Stromal cell of bone marrow (primary cell): ENCODE measurements at regions not wholly inside any gene's neighbourhood (a gene's known extent, or its start where the extent isn't known, plus 50 kb on each side); places are given as distances from the start of the nearest gene placed in this dataset.

Source experiments
- DNase-seq: peaks from one replicate; pipeline ENCODE4 v3.0.0-alpha.2; 2012; ENCODE audit warnings: low read depth

- no peak for DNase-seq
Observed at GRCh38 chr5:164708831-164709230, 1203.4 kb downstream of the MAT2B start.

DNA sequence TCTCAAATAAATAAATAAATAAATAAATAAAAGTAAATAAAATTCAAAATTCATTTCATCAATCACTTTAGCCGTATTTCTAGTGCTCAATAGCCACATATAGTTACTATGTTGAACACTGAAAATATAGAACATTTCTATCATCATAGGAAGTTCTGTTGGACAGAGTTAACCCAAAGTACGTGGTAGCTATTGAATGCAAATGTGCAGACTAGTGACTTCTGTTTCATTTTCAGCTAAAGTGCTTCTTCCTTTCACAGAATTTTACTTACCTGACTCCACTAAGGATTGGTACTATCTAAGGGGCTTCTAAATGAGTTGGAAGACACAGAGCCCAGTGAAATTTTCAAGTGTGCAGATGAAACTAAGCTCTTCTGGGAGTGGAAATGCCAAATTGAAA lies 1208.3 kb downstream of the MAT2B start:
- DNase-seq, result no peak

DNA sequence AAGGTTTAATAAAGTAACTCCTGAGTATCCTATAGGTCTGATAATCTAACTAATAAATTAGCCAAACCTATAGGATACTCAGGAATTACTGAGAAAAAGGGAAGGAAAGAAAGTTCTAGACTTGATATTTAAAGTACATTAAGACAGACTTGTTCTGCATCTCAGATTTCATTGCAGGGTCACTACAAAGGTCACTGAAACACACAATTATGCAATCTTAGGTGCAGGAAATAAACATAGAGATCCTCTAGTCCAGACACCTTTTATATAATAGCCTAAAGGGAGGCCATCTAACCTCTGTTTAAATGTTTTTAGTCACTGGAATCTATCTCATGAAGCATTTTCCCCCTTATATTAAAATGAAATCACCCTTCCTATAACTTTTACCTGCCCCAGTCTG lies 1215.7 kb downstream of the MAT2B start:
- DNase-seq, result no peak

DNA sequence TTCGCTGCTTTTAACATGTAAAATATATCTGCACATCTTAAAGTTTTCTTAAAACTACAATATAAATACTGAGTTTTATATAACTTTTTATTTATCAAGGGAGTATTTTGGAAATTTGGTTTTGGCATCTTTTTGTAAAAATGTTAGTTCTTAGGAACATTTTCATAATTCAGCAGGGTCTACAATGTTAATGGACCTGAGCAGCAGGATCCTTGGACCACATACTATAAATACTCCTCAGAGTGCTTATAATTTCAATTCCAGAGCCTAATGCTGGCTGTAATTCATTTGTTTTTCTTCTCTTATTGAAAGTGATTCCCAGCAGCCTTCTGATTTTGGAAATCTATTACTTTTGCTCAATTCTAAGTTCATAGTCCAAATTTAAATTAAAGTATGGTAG lies 1216.2 kb downstream of the MAT2B start:
- no peak for DNase-seq

GRCh38 chr5:164722702-164723101 lies 1217.3 kb downstream of the MAT2B start:
- DNase-seq, result no peak

GRCh38 chr5:164727012-164727411 lies 1221.6 kb downstream of the MAT2B start:
- DNase-seq, result no peak

- DNase-seq, result no peak
Observed at GRCh38 chr5:164728733-164729132, 1223.3 kb downstream of the MAT2B start.

DNA sequence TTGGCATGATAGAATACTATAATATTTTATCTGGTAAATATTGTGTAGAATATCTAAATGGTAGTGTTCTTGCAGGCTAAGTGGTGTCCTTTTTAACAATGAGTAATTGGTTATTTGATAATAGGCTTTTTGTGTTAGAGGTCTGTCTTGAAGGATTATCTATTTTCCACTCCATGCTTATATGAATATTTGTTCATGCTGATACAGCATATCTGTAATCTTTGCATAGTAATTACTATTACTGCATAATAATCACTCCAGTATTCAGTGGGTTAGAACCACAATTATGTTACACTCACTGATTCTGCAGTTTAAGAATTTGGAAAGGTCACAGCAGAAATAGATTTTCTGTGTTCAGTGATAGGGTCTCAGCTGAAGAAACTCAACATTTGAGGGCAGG lies 1229.9 kb downstream of the MAT2B start:
- no peak for DNase-seq

GRCh38 chr5:164741376-164741775 lies 1236.0 kb downstream of the MAT2B start:
- DNase-seq, result no peak

GRCh38 chr5:164742025-164742424 lies 1236.6 kb downstream of the MAT2B start:
- DNase-seq, result no peak

- no peak for DNase-seq
Observed at GRCh38 chr5:164746723-164747122, 1241.3 kb downstream of the MAT2B start.

GRCh38 chr5:164747371-164747770 lies 1242.0 kb downstream of the MAT2B start:
- no peak for DNase-seq

GRCh38 chr5:164748861-164749260 lies 1243.4 kb downstream of the MAT2B start:
- DNase-seq, result no peak

DNA sequence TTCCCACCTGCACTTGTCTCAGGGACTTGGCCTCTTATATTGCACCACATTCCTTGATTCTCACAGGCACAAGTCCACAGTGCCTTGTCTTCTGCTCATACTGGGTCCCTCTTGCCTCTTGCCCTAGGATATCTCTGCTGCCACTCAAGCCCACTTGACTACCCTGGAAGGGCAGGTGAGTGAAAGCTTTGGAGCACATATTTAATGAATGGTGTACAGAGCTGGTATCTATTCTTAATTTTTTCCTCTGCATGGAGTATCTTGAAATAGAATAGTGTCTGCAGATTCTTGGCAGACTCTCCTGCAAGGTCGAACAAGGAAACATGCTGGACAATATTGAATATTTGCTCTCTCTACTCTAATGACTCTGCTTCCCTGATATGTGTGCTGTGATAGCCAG lies 1248.0 kb downstream of the MAT2B start:
- no peak for DNase-seq

- no peak for DNase-seq
Observed at GRCh38 chr5:164763206-164763605, 1257.8 kb downstream of the MAT2B start.

DNA sequence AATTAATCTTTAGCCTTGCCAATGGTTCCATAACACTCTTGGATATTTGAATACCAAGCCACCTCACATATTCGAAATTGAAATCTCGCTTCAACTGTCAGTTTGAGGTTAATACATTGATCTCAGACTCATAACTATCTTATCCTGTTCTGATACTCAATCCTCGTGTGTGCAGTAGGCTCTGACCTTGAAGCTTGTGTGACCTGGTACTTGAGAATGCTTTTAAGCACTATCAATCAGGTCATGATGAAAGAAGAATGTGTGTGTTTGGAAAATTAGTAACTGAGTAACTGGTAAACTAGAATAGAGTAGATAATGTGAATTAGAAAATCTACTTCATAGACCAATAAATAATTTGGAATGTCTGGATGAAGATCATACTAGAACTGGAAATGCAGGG lies 1266.7 kb downstream of the MAT2B start:
- DNase-seq, result no peak

GRCh38 chr5:164784230-164784629 lies 1278.8 kb downstream of the MAT2B start:
- no peak for DNase-seq

- DNase-seq, result no peak
Observed at GRCh38 chr5:164798110-164798509, 1292.7 kb downstream of the MAT2B start.

DNA sequence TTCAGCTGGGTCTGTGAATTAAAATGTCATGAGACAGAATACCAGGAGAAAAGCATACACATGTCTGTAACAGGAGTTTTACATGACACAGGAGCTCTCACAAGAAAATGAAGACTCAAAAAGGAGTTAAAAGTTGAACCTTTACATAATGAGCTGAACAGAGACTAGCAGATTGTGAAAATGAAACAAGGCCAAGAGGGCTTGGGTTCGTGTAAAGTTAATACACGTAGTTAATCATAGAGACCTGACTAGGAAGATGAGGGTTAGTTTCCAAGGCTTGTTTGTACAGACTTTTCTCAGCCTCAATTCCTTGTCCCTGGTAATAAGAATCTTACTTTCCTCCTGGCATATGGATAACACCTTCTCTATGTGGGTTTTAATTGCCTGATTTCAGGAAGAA lies 1294.0 kb downstream of the MAT2B start:
- no peak for DNase-seq

GRCh38 chr5:164801910-164802309 lies 1296.5 kb downstream of the MAT2B start:
- no peak for DNase-seq

- DNase-seq, result no peak
Observed at GRCh38 chr5:164809821-164810220, 1304.4 kb downstream of the MAT2B start.

DNA sequence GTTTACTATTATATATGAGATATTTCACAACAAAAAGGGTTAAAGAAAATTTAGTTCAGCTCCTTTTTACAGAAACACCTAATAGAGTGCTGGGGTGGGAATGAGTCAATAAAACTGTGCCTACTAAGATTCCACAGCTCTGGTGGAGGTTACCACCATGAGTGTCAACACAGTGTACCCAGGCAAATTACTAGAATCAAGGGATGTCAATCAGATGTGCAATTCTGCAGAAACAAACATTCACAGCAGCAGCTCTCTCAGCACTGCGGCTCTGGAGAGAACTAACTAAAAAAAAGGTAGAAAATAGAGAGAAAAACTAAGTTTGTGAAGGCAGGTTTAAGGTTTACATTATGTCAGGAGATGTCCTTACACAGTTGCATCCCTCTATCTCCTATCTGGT lies 1313.0 kb downstream of the MAT2B start:
- no peak for DNase-seq

GRCh38 chr5:164824671-164825070 lies 1319.3 kb downstream of the MAT2B start:
- DNase-seq, result no peak

GRCh38 chr5:164832516-164832915 lies 1327.1 kb downstream of the MAT2B start:
- DNase-seq, result no peak

DNA sequence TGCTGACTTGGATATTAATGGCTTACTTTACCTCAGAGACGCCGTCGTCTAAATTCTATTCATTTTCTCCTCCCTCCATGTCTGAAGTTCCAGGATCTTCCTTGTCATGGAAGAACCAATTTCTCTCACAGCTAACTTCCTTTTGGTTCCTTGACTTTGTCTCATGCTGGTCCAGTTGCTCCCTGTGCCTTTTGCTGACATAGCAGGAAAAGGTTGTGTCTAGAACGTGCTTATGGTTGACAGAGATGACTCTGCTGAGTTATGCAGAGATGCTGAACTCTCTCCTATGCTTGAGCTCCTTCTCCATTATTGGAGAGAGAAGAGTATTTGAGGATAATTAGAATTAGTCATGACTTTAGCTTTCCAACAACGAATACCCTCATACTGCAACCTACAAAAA lies 1338.9 kb downstream of the MAT2B start:
- DNase-seq, result no peak
